ENCODE measurements at regions not wholly inside any gene's neighbourhood (a gene's known extent, or its start where the extent isn't known, plus 50 kb on each side); places are given as distances from the start of the nearest gene placed in this dataset.
A peak's percentile ranks its signal among the peaks of the same experiment; 100 is the strongest.

DNA sequence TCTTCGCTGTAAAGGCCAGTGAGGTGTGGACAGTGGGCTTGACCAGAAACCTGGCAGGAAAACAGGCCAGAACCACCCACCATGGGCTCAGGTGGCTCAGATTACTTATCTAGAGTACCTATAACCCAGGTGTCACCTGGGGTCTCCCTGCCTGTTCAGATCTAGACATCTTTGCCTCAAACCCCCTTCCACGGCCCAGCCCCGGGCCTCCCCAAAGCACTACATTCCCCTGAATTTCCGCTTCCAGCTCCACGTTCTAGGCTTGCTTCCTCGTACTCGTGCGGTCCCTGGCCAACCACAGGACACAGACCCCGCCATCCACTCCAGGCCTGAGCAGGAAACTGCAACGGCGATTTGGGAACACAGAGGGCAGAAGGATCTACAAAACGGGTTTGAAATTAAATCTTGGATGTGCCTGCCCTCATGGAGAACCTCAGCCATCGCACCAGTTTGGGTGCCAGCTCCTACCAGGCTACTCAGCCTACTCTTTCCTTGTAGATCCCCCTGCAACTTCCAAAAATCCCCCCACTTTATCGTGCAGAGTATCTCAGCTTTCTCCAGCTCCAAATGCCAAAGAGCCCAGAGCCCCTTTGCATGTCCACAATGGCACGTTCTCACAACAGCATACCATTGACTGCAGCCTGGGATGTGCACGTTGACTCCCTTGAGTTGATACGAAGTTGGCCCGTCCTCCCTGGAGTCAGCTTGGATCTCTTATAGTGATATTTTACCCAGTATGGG, 62.7 kb upstream of the CACUL1 start:
- Histone ChIP-seq H4K20me1 (ENCODE audit: insufficient read depth) (no peaks in the 10 kb centered on the region), H3K4me3 (ENCODE audit: low read depth in 2 of 2, low read length in 1 of 2) (no peak overlapping the region), H3K4me2 (no peak overlapping the region), H3K9ac (no peak overlapping the region), H3F3A (replicated peaks; ENCODE audit: insufficient read depth) (no peaks in the 10 kb centered on the region), H2AFZ (ENCODE audit: low read depth) (no peak overlapping the region), H3K4me1 (ENCODE audit: control insufficient read depth in 1 of 2, insufficient read depth in 2 of 2, low read depth in 1 of 2, low read length in 1 of 2) (peaks cover 0 to 21% of the 10 kb centered on the region in 2 experiments; a peak in 1 of 4 replicates), H3K9me3 (no peaks in the 10 kb centered on the region), H3K9me2 (no peaks in the 10 kb centered on the region), H3K36me3 (replicated peaks in 1 of 2; ENCODE audit: control insufficient read depth in 1 of 2, insufficient read depth in 2 of 2, low read length in 1 of 2) (no peaks in the 10 kb centered on the region), H3K27ac (ENCODE audit: low read depth in 2 of 2, low read length in 1 of 2) (no peak overlapping the region; a peak in 1 of 4 replicates), H3K27me3 (ENCODE audit: insufficient read depth) (no peaks in the 10 kb centered on the region), H3K79me2 (ENCODE audit: insufficient read depth) (no peaks in the 10 kb centered on the region)
- ChIA-PET CTCF (interaction anchor here (0.9 to 1.9 kb wide), 5 partner anchors 10 to 249 kb away, joined by 3 to 6 read pairs (median 4); no protein-coding TSS in a partner anchor), POLR2A (no interaction called here)
- no peak for TF ChIP-seq FOXM1 (IDR thresholded peaks at IDR 0.05; ENCODE audit: low read depth)
- TF ChIP-seq SMC3 (IDR thresholded peaks at IDR 0.05; ENCODE audit: low read depth, low read length) = no peak
- TF ChIP-seq FOSL2 (IDR thresholded peaks at IDR 0.05; ENCODE audit: borderline replicate concordance, low read depth) = no peak
- no peak for TF ChIP-seq YY1 (IDR thresholded peaks at IDR 0.05; ENCODE audit: low read depth)
- TF ChIP-seq EP300 (IDR thresholded peaks at IDR 0.05; ENCODE audit: borderline replicate concordance in 1 of 2, low read depth in 1 of 2, low read length in 1 of 2) = no peak
- TF ChIP-seq, protein P1, sequence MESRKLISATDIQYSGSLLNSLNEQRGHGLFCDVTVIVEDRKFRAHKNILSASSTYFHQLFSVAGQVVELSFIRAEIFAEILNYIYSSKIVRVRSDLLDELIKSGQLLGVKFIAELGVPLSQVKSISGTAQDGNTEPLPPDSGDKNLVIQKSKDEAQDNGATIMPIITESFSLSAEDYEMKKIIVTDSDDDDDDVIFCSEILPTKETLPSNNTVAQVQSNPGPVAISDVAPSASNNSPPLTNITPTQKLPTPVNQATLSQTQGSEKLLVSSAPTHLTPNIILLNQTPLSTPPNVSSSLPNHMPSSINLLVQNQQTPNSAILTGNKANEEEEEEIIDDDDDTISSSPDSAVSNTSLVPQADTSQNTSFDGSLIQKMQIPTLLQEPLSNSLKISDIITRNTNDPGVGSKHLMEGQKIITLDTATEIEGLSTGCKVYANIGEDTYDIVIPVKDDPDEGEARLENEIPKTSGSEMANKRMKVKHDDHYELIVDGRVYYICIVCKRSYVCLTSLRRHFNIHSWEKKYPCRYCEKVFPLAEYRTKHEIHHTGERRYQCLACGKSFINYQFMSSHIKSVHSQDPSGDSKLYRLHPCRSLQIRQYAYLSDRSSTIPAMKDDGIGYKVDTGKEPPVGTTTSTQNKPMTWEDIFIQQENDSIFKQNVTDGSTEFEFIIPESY (IDR thresholded peaks at IDR 0.05; ENCODE audit: borderline replicate concordance, low read depth) = no peak
- TF ChIP-seq, protein P2, sequence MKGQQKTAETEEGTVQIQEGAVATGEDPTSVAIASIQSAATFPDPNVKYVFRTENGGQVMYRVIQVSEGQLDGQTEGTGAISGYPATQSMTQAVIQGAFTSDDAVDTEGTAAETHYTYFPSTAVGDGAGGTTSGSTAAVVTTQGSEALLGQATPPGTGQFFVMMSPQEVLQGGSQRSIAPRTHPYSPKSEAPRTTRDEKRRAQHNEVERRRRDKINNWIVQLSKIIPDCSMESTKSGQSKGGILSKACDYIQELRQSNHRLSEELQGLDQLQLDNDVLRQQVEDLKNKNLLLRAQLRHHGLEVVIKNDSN (IDR thresholded peaks at IDR 0.05; ENCODE audit: borderline replicate concordance, low read depth) = no peak
- TF ChIP-seq RXRA (IDR thresholded peaks at IDR 0.05; ENCODE audit: borderline replicate concordance, low read depth) = no peak
- no peak for TF ChIP-seq MEF2A (IDR thresholded peaks at IDR 0.05; ENCODE audit: borderline replicate concordance, low read depth)
- TF ChIP-seq SIN3A (IDR thresholded peaks at IDR 0.05; ENCODE audit: borderline replicate concordance, low read depth, low read length) = no peak
- TF ChIP-seq MXI1 (IDR thresholded peaks at IDR 0.05; ENCODE audit: low read depth, low read length) = no peak
- TF ChIP-seq TAF1 (IDR thresholded peaks at IDR 0.05; ENCODE audit: borderline replicate concordance, low read depth, low read length) = no peak
- no peak for TF ChIP-seq JUND (IDR thresholded peaks at IDR 0.05)
- WGBS (ENCODE audit: low lambda C conversion rate) = 51% methylated on average over 18 of the region's 18 CpGs
- no peak for DNase-seq

DNA sequence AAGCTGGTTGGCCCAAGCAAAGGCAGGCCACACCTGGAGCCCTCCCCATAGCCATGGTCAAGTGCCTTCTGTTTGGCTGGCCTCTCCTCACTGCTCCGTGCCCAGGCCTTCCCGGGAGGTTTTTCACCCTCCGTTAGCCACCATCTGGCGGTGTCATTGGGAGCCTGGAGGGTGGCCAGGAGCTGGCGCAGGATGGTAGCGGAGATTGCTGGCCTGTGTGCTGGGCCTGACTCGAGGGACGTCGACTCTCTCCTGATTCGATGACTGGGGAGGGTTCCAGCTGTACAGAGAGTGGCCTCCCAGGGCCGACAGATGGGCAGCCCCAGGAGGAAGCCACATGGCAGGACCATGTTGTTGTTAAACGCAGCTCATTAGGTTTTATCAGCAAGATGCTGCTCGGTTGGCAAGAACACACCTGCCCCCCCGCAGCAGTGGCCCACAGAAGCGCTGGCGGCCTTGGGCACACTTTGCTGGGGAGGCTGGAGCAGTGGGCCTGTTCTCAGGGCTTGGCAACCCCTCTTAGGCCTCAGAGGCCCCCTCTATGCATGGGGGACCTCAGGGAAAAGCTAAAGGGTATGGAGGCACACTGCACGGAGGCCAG, 64.0 kb upstream of the CACUL1 start:
- ChIA-PET CTCF (interaction anchor here (0.8 to 1.9 kb wide), 10 partner anchors 9 to 250 kb away, joined by 3 to 7 read pairs (median 4); partner anchors contain the start of gene NANOS1), POLR2A (interaction anchor here (1.1 to 1.5 kb wide), 6 partner anchors 14 to 211 kb away, joined by 3 to 7 read pairs (median 4); partner anchors contain the start of genes CACUL1 and NANOS1)
- Histone ChIP-seq H4K20me1 (ENCODE audit: insufficient read depth) (no peaks in the 10 kb centered on the region), H3K4me2 (no peak overlapping the region), H3K9me3 (no peaks in the 10 kb centered on the region), H3K27me3 (ENCODE audit: insufficient read depth) (no peaks in the 10 kb centered on the region), H3K4me3 (ENCODE audit: low read depth in 2 of 2, low read length in 1 of 2) (no peak overlapping the region), H3K27ac (ENCODE audit: low read depth in 2 of 2, low read length in 1 of 2) (peak overlapping the region in 1 of 2 experiments; percentile 89; a peak in 2 of 4 replicates), H2AFZ (ENCODE audit: low read depth) (no peak overlapping the region), H3F3A (replicated peaks; ENCODE audit: insufficient read depth) (no peaks in the 10 kb centered on the region), H3K79me2 (ENCODE audit: insufficient read depth) (no peaks in the 10 kb centered on the region), H3K4me1 (ENCODE audit: control insufficient read depth in 1 of 2, insufficient read depth in 2 of 2, low read depth in 1 of 2, low read length in 1 of 2) (peaks cover 0 to 21% of the 10 kb centered on the region in 2 experiments; a peak in 1 of 4 replicates), H3K9ac (no peak overlapping the region), H3K9me2 (no peaks in the 10 kb centered on the region), H3K36me3 (replicated peaks in 1 of 2; ENCODE audit: control insufficient read depth in 1 of 2, insufficient read depth in 2 of 2, low read length in 1 of 2) (no peaks in the 10 kb centered on the region)
- peak; percentile 85 for DNase-seq
- 28% methylated on average over 5 of the region's 17 CpGs for WGBS (ENCODE audit: low lambda C conversion rate)
- TF ChIP-seq, protein P3, sequence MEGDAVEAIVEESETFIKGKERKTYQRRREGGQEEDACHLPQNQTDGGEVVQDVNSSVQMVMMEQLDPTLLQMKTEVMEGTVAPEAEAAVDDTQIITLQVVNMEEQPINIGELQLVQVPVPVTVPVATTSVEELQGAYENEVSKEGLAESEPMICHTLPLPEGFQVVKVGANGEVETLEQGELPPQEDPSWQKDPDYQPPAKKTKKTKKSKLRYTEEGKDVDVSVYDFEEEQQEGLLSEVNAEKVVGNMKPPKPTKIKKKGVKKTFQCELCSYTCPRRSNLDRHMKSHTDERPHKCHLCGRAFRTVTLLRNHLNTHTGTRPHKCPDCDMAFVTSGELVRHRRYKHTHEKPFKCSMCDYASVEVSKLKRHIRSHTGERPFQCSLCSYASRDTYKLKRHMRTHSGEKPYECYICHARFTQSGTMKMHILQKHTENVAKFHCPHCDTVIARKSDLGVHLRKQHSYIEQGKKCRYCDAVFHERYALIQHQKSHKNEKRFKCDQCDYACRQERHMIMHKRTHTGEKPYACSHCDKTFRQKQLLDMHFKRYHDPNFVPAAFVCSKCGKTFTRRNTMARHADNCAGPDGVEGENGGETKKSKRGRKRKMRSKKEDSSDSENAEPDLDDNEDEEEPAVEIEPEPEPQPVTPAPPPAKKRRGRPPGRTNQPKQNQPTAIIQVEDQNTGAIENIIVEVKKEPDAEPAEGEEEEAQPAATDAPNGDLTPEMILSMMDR (IDR thresholded peaks at IDR 0.05) = no peak
- no peak for TF ChIP-seq RXRA (IDR thresholded peaks at IDR 0.05; ENCODE audit: borderline replicate concordance, low read depth)
- TF ChIP-seq EP300 (IDR thresholded peaks at IDR 0.05; ENCODE audit: borderline replicate concordance in 1 of 2, low read depth in 1 of 2, low read length in 1 of 2) = peak in 1 of 2 experiments; percentile 42; a peak in 2 of 4 replicates
- no peak for TF ChIP-seq ELF1 (IDR thresholded peaks at IDR 0.05)
- TF ChIP-seq, protein P4, sequence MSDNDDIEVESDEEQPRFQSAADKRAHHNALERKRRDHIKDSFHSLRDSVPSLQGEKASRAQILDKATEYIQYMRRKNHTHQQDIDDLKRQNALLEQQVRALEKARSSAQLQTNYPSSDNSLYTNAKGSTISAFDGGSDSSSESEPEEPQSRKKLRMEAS (IDR thresholded peaks at IDR 0.05; ENCODE audit: low read depth) = no peak
- TF ChIP-seq SIN3A (IDR thresholded peaks at IDR 0.05; ENCODE audit: borderline replicate concordance, low read depth, low read length) = no peak
- peak; percentile 78; the same call in 1 of the 2 replicates for TF ChIP-seq FOXJ3 (CRISPR knock-in tag; IDR thresholded peaks at IDR 0.05)
- TF ChIP-seq, protein P2 (IDR thresholded peaks at IDR 0.05; ENCODE audit: borderline replicate concordance, low read depth) = no peak
